Psoas muscle (tissue), 7 donors: ENCODE measurements at regions not wholly inside any gene's neighbourhood (a gene's known extent, or its start where the extent isn't known, plus 50 kb on each side); places are given as distances from the start of the nearest gene placed in this dataset.

Source experiments
- ATAC-seq, 4 donors: fragments of 200-7000 bp; cut with Tn5 transposase; one replicate each; pipeline ENCODE4 v1.9.1; 2020; ENCODE audit warnings: moderate library complexity in 3 of 4, mild to moderate bottlenecking in 2 of 4
- DNase-seq, 2 donors: peaks; one replicate each; pipeline ENCODE4 v3.0.0-alpha.2; 2020
- H3K27ac ChIP-seq: fragments of 200-600 bp; one replicate; pipeline ENCODE4 v1.8.0; 2022
- H3K27me3 ChIP-seq, 3 donors: fragments of 200-600 bp in 1 of 3; one replicate each; pipeline versions ENCODE4 v1.6.1 to v1.8.0; 2013 to 2022; ENCODE audit warnings: low read length in 2 of 3, mild to moderate bottlenecking in 2 of 3, moderate library complexity in 1 of 3; ENCODE audit not compliant: insufficient read depth in 3 of 3
- H3K36me3 ChIP-seq, 2 donors: fragments of 200-600 bp in 1 of 2; one replicate each; pipeline versions ENCODE4 v1.6.1 to v1.8.0; 2013 to 2022; ENCODE audit warnings: low read depth in 1 of 2, mild to moderate bottlenecking in 1 of 2, moderate library complexity in 1 of 2; ENCODE audit not compliant: insufficient read depth in 1 of 2
- H3K4me1 ChIP-seq: fragments of 200-600 bp; one replicate; pipeline ENCODE4 v1.8.0; 2022
- H3K4me3 ChIP-seq: fragments of 200-600 bp; one replicate; pipeline ENCODE4 v1.8.0; 2022; ENCODE audit warnings: mild to moderate bottlenecking
- H3K9me3 ChIP-seq: fragments of 200-600 bp; one replicate; pipeline ENCODE4 v1.8.0; 2022
- WGBS, 3 donors: extraction: QIAGEN DNeasy Blood & Tissue Kit; methylation state at CpG; one replicate each; pipeline versions ENCODE4 v1.1.6 to v1.1.7; 2013; 5-methylcytosine and 5-hydroxymethylcytosine counted together
- intact Hi-C, 2 donors: fragments of 100-400 bp; cut with DNase I; formaldehyde crosslinking; loops; one replicate each; pipeline versions ENCODE4 v1.11.0 to v1.14.2; 2022
- TF ChIP-seq, protein P1 (sequence below): fragments of 200-600 bp; IDR thresholded peaks from one replicate; pipeline ENCODE4 v1.8.0; 2022; ENCODE audit warnings: antibody characterized with exemption
- donor health status: healthy with polysubstance abuse.
- donor health status: DM: no; HTN: no; CAD: no; lungs with moderate emphysema.
- donor health status: Bipolar disorder and iron deficiency.
- donor health status: healthy.
- donor health status: DM: yes; HTN: yes; CAD: no.
- donor health status: DM: no; HTN: no; CAD: no.
- donor health status: DM: yes; HTN: yes; CAD: no.

DNA sequence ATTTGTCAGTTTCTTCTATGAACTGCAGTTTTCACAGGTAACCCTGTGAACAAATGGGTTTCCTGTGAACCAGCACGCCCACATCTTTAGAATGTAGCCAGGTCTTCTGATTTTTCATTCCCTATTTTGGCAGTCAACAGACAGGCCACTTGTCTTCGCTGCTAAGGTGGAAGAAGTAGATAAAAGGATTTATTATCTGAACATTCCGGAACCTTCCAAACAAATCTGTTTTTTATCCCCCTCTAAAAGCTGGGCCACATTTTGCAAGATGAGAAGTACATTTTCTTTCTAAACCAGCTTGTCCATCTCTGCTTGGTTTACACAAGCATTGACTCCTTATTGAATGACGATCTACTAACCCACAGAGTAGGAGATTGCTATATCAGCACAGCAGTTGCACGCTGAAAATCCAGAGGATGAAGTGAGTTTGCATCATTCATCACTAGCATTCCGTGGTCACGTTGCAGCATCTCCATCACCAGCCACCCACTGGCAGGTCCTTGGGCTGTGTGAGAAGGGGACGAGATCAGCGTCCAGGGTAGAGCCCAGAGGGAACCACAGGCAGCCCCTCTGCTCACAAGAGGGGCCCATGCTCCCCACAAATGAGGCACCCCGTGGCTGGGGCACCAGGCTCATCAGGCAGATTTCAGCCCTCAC, 83.5 kb downstream of the TOMM20 start:
- no peak overlapping the region for H3K4me3 ChIP-seq
- H3K27ac ChIP-seq = no peak overlapping the region
- H3K9me3 ChIP-seq = no peaks in the 10 kb centered on the region
- no peak for DNase-seq
- intact Hi-C loops = loop anchor here (5.0 kb wide), 2 partner anchors 33 to 43 kb away; no protein-coding TSS in a partner anchor
- ATAC-seq = no peak
- no peaks in the 10 kb centered on the region for H3K36me3 ChIP-seq
- H3K27me3 ChIP-seq = no peaks in the 10 kb centered on the region
- 90 to 92% (median 90%) methylated on average over 10 of the region's 10 CpGs for WGBS, 3 donors
- TF ChIP-seq, protein P1, sequence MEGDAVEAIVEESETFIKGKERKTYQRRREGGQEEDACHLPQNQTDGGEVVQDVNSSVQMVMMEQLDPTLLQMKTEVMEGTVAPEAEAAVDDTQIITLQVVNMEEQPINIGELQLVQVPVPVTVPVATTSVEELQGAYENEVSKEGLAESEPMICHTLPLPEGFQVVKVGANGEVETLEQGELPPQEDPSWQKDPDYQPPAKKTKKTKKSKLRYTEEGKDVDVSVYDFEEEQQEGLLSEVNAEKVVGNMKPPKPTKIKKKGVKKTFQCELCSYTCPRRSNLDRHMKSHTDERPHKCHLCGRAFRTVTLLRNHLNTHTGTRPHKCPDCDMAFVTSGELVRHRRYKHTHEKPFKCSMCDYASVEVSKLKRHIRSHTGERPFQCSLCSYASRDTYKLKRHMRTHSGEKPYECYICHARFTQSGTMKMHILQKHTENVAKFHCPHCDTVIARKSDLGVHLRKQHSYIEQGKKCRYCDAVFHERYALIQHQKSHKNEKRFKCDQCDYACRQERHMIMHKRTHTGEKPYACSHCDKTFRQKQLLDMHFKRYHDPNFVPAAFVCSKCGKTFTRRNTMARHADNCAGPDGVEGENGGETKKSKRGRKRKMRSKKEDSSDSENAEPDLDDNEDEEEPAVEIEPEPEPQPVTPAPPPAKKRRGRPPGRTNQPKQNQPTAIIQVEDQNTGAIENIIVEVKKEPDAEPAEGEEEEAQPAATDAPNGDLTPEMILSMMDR = no peak
- peaks cover 24% of the 10 kb centered on the region for H3K4me1 ChIP-seq

DNA sequence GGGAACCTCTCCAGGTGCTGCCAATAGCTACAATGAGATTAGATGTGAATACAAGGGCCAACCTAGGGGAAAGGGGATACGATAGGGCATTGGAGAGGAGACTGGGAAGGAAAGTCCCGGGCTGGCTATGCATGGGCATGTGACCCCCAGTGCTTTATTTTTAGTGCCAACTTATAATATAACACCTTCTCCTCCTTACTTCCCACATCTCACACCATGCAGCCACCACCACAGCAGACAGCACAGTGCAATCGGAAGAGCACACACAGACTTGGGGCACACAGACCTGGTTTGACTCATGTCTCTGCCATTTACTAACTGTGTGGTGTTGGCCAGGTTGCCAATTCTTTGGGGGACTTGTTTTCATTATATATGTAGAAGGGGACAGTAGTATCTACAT, 85.4 kb downstream of the TOMM20 start:
- TF ChIP-seq, protein P1 = no peak
- intact Hi-C loops = no loop called here
- ATAC-seq = no peak
- Histone ChIP-seq H3K4me3 (no peak overlapping the region), H3K4me1 (peaks cover 9% of the 10 kb centered on the region), H3K9me3 (no peaks in the 10 kb centered on the region), H3K36me3 (no peaks in the 10 kb centered on the region), H3K27ac (no peak overlapping the region), H3K27me3 (no peaks in the 10 kb centered on the region)
- DNase-seq = no peak
- WGBS, 3 donors = 68 to 95% (median 87%) methylated on average over 3 of the region's 3 CpGs

DNA sequence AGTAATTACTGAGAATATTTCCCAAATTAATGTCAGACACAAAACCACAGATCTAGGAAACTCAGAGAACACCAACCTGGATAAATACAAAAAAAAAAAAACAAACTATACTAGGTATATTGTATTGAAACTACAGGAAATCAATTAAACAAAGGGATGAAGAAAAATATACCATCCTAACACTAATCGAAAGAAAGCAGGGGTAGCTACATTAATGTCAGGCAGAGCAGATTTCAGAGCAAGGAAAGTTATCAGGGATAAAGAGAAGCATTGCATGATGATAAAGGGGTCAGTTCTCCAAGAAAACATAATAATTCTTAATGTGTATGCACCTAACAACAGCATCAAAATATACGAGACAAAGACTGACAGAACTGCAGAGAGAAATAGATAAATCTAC, 89.9 kb downstream of the TOMM20 start:
- H3K27me3 ChIP-seq = no peaks in the 10 kb centered on the region
- DNase-seq (no peak), ATAC-seq (no peak)
- no peaks in the 10 kb centered on the region for H3K36me3 ChIP-seq
- no peaks in the 10 kb centered on the region for H3K9me3 ChIP-seq
- TF ChIP-seq, protein P1 = no peak
- H3K4me3 ChIP-seq = no peak overlapping the region
- intact Hi-C loops = no loop called here
- H3K27ac ChIP-seq = no peak overlapping the region
- WGBS, 3 donors = 89 to 95% (median 94%) methylated on average over 2 of the region's 2 CpGs
- no peaks in the 10 kb centered on the region for H3K4me1 ChIP-seq

DNA sequence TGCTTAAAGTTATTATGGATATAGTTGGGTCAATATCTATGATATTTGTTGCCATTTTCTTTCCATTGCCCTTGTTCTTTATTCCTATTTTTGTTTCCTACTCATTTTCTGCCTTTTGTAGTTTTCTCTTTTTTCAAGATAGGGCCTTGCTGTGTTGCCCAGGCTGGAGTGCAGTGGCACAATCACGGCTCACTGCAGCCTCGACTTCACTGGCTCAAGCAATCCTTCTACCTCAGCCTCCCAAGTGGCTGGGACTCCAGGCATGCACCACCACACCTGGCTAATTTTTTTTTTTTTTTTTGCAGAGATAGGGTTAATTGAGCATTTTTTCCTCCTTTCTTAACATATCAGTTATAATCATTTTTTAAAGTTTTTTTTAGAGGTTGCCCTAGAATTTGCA, 92.7 kb downstream of the TOMM20 start:
- H3K4me1 ChIP-seq = no peaks in the 10 kb centered on the region
- H3K9me3 ChIP-seq = no peaks in the 10 kb centered on the region
- H3K4me3 ChIP-seq = no peak overlapping the region
- DNase-seq (no peak), ATAC-seq (no peak)
- TF ChIP-seq, protein P1 = no peak
- H3K36me3 ChIP-seq = no peaks in the 10 kb centered on the region
- H3K27me3 ChIP-seq = no peaks in the 10 kb centered on the region
- WGBS, 3 donors = 97 to 98% (median 97%) methylated on average over 2 of the region's 2 CpGs
- intact Hi-C loops = no loop called here
- no peak overlapping the region for H3K27ac ChIP-seq
